Endodermal cell (in vitro differentiated cells): ENCODE measurements at regions not wholly inside any gene's neighbourhood (a gene's known extent, or its start where the extent isn't known, plus 50 kb on each side); places are given as distances from the start of the nearest gene placed in this dataset.
"Not testable (repeated sequence)": the region's sequence is repeated elsewhere in the genome, so short reads cannot be mapped to it uniquely, and the experiment has no call there.

ENCODE experiments used
- DNase-seq: peaks from one replicate; pipeline ENCODE4 v3.0.0-alpha.2; 2017
- H3K27ac ChIP-seq: 2 replicates; pipeline ENCODE4 v1.5.1; 2013; ENCODE audit warnings: mild to moderate bottlenecking, low read depth, low read length, moderate library complexity
- H3K27me3 ChIP-seq: 2 replicates; pipeline ENCODE4 v1.6.1; 2013; ENCODE audit warnings: mild to moderate bottlenecking, low read length, moderate library complexity; ENCODE audit not compliant: insufficient read depth, control insufficient read depth, poor library complexity, severe bottlenecking
- H3K36me3 ChIP-seq: 2 replicates; pipeline ENCODE4 v1.7.0; 2013; ENCODE audit warnings: mild to moderate bottlenecking, low read length, moderate library complexity; ENCODE audit not compliant: control insufficient read depth, insufficient read depth
- H3K4me1 ChIP-seq: one replicate; pipeline ENCODE4 v1.7.0; 2013; ENCODE audit warnings: low read length; ENCODE audit not compliant: control insufficient read depth, insufficient read depth
- H3K4me3 ChIP-seq: 2 replicates; pipeline ENCODE4 v1.5.1; 2013; ENCODE audit warnings: mild to moderate bottlenecking, low read length, moderate library complexity
- H3K9ac ChIP-seq: 2 replicates; pipeline ENCODE4 v1.6.1; 2013; ENCODE audit warnings: mild to moderate bottlenecking, low read length, moderate library complexity; ENCODE audit not compliant: poor library complexity, severe bottlenecking; ENCODE audit errors: extremely low read depth
- H3K9me3 ChIP-seq: 2 replicates; pipeline ENCODE4 v1.6.1; 2013; ENCODE audit warnings: mild to moderate bottlenecking, low read length, moderate library complexity; ENCODE audit not compliant: control insufficient read depth
- H3K27ac Mint-ChIP-seq: 2 replicates; pipeline ENCODE4 v1.8.0; 2020; ENCODE audit warnings: mixed read lengths
- H3K27me3 Mint-ChIP-seq: 2 replicates; pipeline ENCODE4 v1.8.0; 2021; ENCODE audit warnings: mild to moderate bottlenecking, mixed read lengths; ENCODE audit not compliant: insufficient read depth
- H3K36me3 Mint-ChIP-seq: 2 replicates; pipeline ENCODE4 v1.8.0; 2020; ENCODE audit warnings: low read depth, mixed read lengths
- H3K4me1 Mint-ChIP-seq: 2 replicates; pipeline ENCODE4 v1.8.0; 2020; ENCODE audit warnings: mixed read lengths
- H3K4me3 Mint-ChIP-seq: 2 replicates; pipeline ENCODE4 v1.8.0; 2020; ENCODE audit warnings: mild to moderate bottlenecking, moderate library complexity, mixed read lengths
- H3K9me3 Mint-ChIP-seq: 2 replicates; pipeline ENCODE4 v1.8.0; 2020; ENCODE audit warnings: mild to moderate bottlenecking, mixed read lengths
- CTCF ChIP-seq: fragments of 200-600 bp; sonication (generic); conservative IDR thresholded peaks from 2 replicates; pipeline ENCODE4 v1.5.0; 2021; ENCODE audit warnings: antibody characterized with exemption, mild to moderate bottlenecking
- WGBS, 2 experiments: methylation state at CpG; one replicate each; pipeline versions ENCODE4 v1.1.5 to v1.1.7; 2013; ENCODE audit warnings: missing lambda C conversion rate in 2 of 2, mixed read lengths in 1 of 2; ENCODE audit not compliant: insufficient coverage in 1 of 2, insufficient read length in 1 of 2; 5-methylcytosine and 5-hydroxymethylcytosine counted together

- H3K4me3 Mint-ChIP-seq = no peak overlapping the region
- H3K9me3 Mint-ChIP-seq = peaks cover 34% of the 10 kb centered on the region
- no peak overlapping the region for H3K27ac ChIP-seq
- H3K9ac ChIP-seq = no peak overlapping the region
- TF ChIP-seq CTCF = no peak
- H3K4me3 ChIP-seq = no peak overlapping the region
- H3K27ac Mint-ChIP-seq = no peak overlapping the region
- no peaks in the 10 kb centered on the region for H3K27me3 Mint-ChIP-seq
- H3K36me3 Mint-ChIP-seq = no peaks in the 10 kb centered on the region
- H3K4me1 Mint-ChIP-seq = peaks cover 2% of the 10 kb centered on the region
- H3K9me3 ChIP-seq = no peaks in the 10 kb centered on the region
- 80% methylated on average over 1 of the region's 3 CpGs; no CpG with 5 or more reads in 1 of the 2 experiments for WGBS, 2 experiments
- no peaks in the 10 kb centered on the region for H3K27me3 ChIP-seq
- peaks cover 5% of the 10 kb centered on the region for H3K4me1 ChIP-seq
- no peak for DNase-seq
- no peaks in the 10 kb centered on the region for H3K36me3 ChIP-seq
Measured at GRCh38 chrX:82742351-82742750, 765.7 kb upstream of the POU3F4 start.

GRCh38 chrX:82745725-82746124 is 762.4 kb upstream of the POU3F4 start:
- peaks cover 41% of the 10 kb centered on the region for H3K9me3 Mint-ChIP-seq
- H3K27ac ChIP-seq, H3K36me3 ChIP-seq, DNase-seq, H3K36me3 Mint-ChIP-seq, H3K27me3 ChIP-seq, H3K9ac ChIP-seq, H3K27ac Mint-ChIP-seq, H3K9me3 ChIP-seq, H3K4me1 Mint-ChIP-seq, H3K4me3 ChIP-seq, H3K4me3 Mint-ChIP-seq, H3K27me3 Mint-ChIP-seq, H3K4me1 ChIP-seq: not testable (repeated sequence)
- 94% methylated on average over 4 of the region's 5 CpGs; no CpG with 5 or more reads in 1 of the 2 experiments for WGBS, 2 experiments

- H3K9me3 ChIP-seq = no peaks in the 10 kb centered on the region
- DNase-seq = no peak
- Mint-ChIP-seq H3K9me3 (peaks cover 40% of the 10 kb centered on the region), H3K27ac (no peak overlapping the region), H3K4me1 (no peaks in the 10 kb centered on the region), H3K4me3 (no peak overlapping the region), H3K36me3 (no peaks in the 10 kb centered on the region), H3K27me3 (no peaks in the 10 kb centered on the region)
- H3K27ac ChIP-seq = no peak overlapping the region
- H3K4me1 ChIP-seq = no peaks in the 10 kb centered on the region
- no peak overlapping the region for H3K4me3 ChIP-seq
- WGBS, 2 experiments = 89% methylated on average over 2 of the region's 2 CpGs; no CpG with 5 or more reads in 1 of the 2 experiments
- H3K27me3 ChIP-seq = no peaks in the 10 kb centered on the region
- H3K9ac ChIP-seq = no peak overlapping the region
- H3K36me3 ChIP-seq = no peaks in the 10 kb centered on the region
- TF ChIP-seq CTCF = no peak
Measured at GRCh38 chrX:82748906-82749505, 759.1 kb upstream of the POU3F4 start.

GRCh38 chrX:82756272-82756671 is 751.8 kb upstream of the POU3F4 start:
- Histone ChIP-seq H3K9ac (no peak overlapping the region), H3K4me1 (no peaks in the 10 kb centered on the region), H3K36me3 (no peaks in the 10 kb centered on the region), H3K4me3 (no peak overlapping the region), H3K27ac (no peak overlapping the region), H3K9me3 (no peaks in the 10 kb centered on the region), H3K27me3 (no peaks in the 10 kb centered on the region)
- no peak for DNase-seq
- no peak for TF ChIP-seq CTCF
- Mint-ChIP-seq H3K27ac (no peak overlapping the region), H3K27me3 (no peaks in the 10 kb centered on the region), H3K4me1 (no peaks in the 10 kb centered on the region), H3K36me3 (no peaks in the 10 kb centered on the region), H3K9me3 (peaks cover 45% of the 10 kb centered on the region), H3K4me3 (no peak overlapping the region)
- WGBS, 2 experiments = 86% methylated on average over 6 of the region's 6 CpGs; no CpG with 5 or more reads in 1 of the 2 experiments
